ENCODE measurements at regions not wholly inside any gene's neighbourhood (a gene's known extent, or its start where the extent isn't known, plus 50 kb on each side); places are given as distances from the start of the nearest gene placed in this dataset.

DNA sequence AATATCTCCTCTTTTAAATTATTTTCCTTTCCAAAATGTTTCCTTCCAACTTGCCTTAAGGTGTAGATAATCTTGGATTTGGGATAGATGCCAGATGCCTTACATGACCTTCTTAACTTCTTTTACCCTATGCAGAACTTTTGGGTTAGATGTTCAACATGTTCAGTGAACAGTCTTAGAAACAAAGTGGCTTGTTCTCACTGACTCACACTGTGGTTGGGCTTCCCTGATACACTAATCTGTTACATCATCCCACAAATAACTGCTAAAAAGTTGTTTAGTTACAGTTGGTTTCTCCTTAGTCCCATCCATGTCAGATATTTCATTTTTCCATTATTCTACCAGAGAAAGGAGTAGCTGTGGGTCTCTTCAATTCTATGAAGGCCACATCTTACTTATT is 2638.2 kb downstream of the PCDH9 start:
- TF ChIP-seq POLR2A (IDR thresholded peaks at IDR 0.05) = no peak
- TF ChIP-seq, protein P1, sequence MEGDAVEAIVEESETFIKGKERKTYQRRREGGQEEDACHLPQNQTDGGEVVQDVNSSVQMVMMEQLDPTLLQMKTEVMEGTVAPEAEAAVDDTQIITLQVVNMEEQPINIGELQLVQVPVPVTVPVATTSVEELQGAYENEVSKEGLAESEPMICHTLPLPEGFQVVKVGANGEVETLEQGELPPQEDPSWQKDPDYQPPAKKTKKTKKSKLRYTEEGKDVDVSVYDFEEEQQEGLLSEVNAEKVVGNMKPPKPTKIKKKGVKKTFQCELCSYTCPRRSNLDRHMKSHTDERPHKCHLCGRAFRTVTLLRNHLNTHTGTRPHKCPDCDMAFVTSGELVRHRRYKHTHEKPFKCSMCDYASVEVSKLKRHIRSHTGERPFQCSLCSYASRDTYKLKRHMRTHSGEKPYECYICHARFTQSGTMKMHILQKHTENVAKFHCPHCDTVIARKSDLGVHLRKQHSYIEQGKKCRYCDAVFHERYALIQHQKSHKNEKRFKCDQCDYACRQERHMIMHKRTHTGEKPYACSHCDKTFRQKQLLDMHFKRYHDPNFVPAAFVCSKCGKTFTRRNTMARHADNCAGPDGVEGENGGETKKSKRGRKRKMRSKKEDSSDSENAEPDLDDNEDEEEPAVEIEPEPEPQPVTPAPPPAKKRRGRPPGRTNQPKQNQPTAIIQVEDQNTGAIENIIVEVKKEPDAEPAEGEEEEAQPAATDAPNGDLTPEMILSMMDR (IDR thresholded peaks at IDR 0.05) = no peak
